ENCODE measurements at regions not wholly inside any gene's neighbourhood (a gene's known extent, or its start where the extent isn't known, plus 50 kb on each side); places are given as distances from the start of the nearest gene placed in this dataset.

- no peak for TF ChIP-seq ZNF274 (IDR thresholded peaks at IDR 0.05; ENCODE audit: borderline replicate concordance, extremely low read depth, low read length)
- TF ChIP-seq HDAC2 (IDR thresholded peaks at IDR 0.05; ENCODE audit: borderline replicate concordance in 1 of 2, low read depth in 2 of 2, low read length in 2 of 2), result no peak
- TF ChIP-seq EP300 (IDR thresholded peaks at IDR 0.05; ENCODE audit: borderline replicate concordance in 1 of 2, low read depth in 2 of 2, low read length in 2 of 2), result no peak
- TF ChIP-seq CTCF (IDR thresholded peaks at IDR 0.05; ENCODE audit: control extremely low read depth in 1 of 3, insufficient read depth in 1 of 3, low read depth in 1 of 3, low read length in 3 of 3), result no peak
- TF ChIP-seq CBX5 (IDR thresholded peaks at IDR 0.05; ENCODE audit: low read depth, low read length), result no peak
- no peak for TF ChIP-seq SP2 (IDR thresholded peaks at IDR 0.05; ENCODE audit: low read length)
- TF ChIP-seq BRCA1 (IDR thresholded peaks at IDR 0.05; ENCODE audit: low read depth, low read length), result no peak
- no peak for TF ChIP-seq EZH2 (IDR thresholded peaks at IDR 0.05; ENCODE audit: low read depth, low read length, severe bottlenecking)
- no peak for TF ChIP-seq RAD21 (IDR thresholded peaks at IDR 0.05 in 1 of 2, conservative IDR thresholded peaks at IDR 0.05 in 1 of 2; ENCODE audit: low read depth in 2 of 2, low read length in 2 of 2)
Observed at GRCh38 chr16:73166441-73166851, 118.5 kb upstream of the ZFHX3 start.

All from H1 (cell line).